Activated B cell treated with CpG ODN at 0.5 μM for 24 hours (primary cell): ENCODE measurements at regions not wholly inside any gene's neighbourhood (a gene's known extent, or its start where the extent isn't known, plus 50 kb on each side); places are given as distances from the start of the nearest gene placed in this dataset.

Experiments used
- ATAC-seq: fragments of 200-7000 bp; cut with Tn5 transposase; one replicate; pipeline ENCODE4 v1.10.0; 2021; ENCODE audit warnings: low read depth, mild to moderate bottlenecking, moderate library complexity
- CTCF ChIA-PET: fragments of 350-600 bp; sonication (Branson Sonifier 250); formaldehyde crosslinking; loops from one replicate; lab custom pipeline; 2021; ENCODE audit warnings: antibody characterized with exemption; lab: Charles Lee
- POLR2A ChIA-PET: fragments of 350-600 bp; sonication (Branson Sonifier 250); formaldehyde crosslinking; loops from one replicate; lab custom pipeline; 2021; ENCODE audit warnings: antibody characterized with exemption; lab: Charles Lee
- DNase-seq: peaks from one replicate; pipeline ENCODE4 v3.0.0; 2022
- H3K27ac Mint-ChIP-seq: one replicate; pipeline ENCODE4 v1.8.0; 2020; ENCODE audit warnings: mixed read lengths
- H3K27me3 Mint-ChIP-seq: one replicate; pipeline ENCODE4 v1.8.0; 2021; ENCODE audit warnings: mixed read lengths
- H3K36me3 Mint-ChIP-seq: one replicate; pipeline ENCODE4 v1.8.0; 2021; ENCODE audit warnings: low read depth, mixed read lengths
- H3K4me1 Mint-ChIP-seq: one replicate; pipeline ENCODE4 v1.8.0; 2021; ENCODE audit warnings: mixed read lengths
- H3K4me3 Mint-ChIP-seq: one replicate; pipeline ENCODE4 v1.8.0; 2020; ENCODE audit warnings: mild to moderate bottlenecking, mixed read lengths
- H3K9me3 Mint-ChIP-seq: one replicate; pipeline ENCODE4 v1.8.0; 2020; ENCODE audit warnings: mixed read lengths
- CTCF ChIP-seq: fragments of 200-600 bp; IDR thresholded peaks from one replicate; pipeline ENCODE4 v1.8.0; 2022; ENCODE audit warnings: antibody characterized with exemption, mild to moderate bottlenecking
- intact Hi-C: fragments of 100-400 bp; cut with micrococcal nuclease; formaldehyde crosslinking; loops from one replicate; pipeline ENCODE4 v1.15.1; 2024

GRCh38 chr5:113808956-113809355, 295.5 kb downstream of the YTHDC2 start:
- no peak overlapping the region for H3K4me3 Mint-ChIP-seq
- H3K9me3 Mint-ChIP-seq: no peaks in the 10 kb centered on the region
- intact Hi-C loops: no loop called here
- POLR2A ChIA-PET: no interaction called here
- no peak for DNase-seq
- H3K27ac Mint-ChIP-seq: no peak overlapping the region
- ATAC-seq: no peak
- no peaks in the 10 kb centered on the region for H3K4me1 Mint-ChIP-seq
- CTCF ChIA-PET: no interaction called here
- no peaks in the 10 kb centered on the region for H3K36me3 Mint-ChIP-seq
- H3K27me3 Mint-ChIP-seq: no peaks in the 10 kb centered on the region
- TF ChIP-seq CTCF: no peak

GRCh38 chr5:113809626-113810025, 296.1 kb downstream of the YTHDC2 start:
- Mint-ChIP-seq H3K9me3 (no peaks in the 10 kb centered on the region), H3K4me1 (no peaks in the 10 kb centered on the region), H3K4me3 (no peak overlapping the region), H3K36me3 (no peaks in the 10 kb centered on the region), H3K27me3 (no peaks in the 10 kb centered on the region), H3K27ac (no peak overlapping the region)
- intact Hi-C loops: no loop called here
- TF ChIP-seq CTCF: no peak
- DNase-seq: no peak
- POLR2A ChIA-PET: no interaction called here
- CTCF ChIA-PET: no interaction called here
- ATAC-seq: no peak

- Mint-ChIP-seq H3K27ac (no peak overlapping the region), H3K9me3 (no peaks in the 10 kb centered on the region), H3K36me3 (no peaks in the 10 kb centered on the region), H3K27me3 (no peaks in the 10 kb centered on the region), H3K4me1 (no peaks in the 10 kb centered on the region), H3K4me3 (no peak overlapping the region)
- TF ChIP-seq CTCF: no peak
- DNase-seq: no peak
- CTCF ChIA-PET: no interaction called here
- intact Hi-C loops: no loop called here
- POLR2A ChIA-PET: no interaction called here
- no peak for ATAC-seq
These were observed 300.0 kb downstream of the YTHDC2 start for GRCh38 chr5:113813466-113813865.

GRCh38 chr5:113817683-113818082, 304.2 kb downstream of the YTHDC2 start:
- ChIA-PET CTCF (no interaction called here), POLR2A (no interaction called here)
- intact Hi-C loops: no loop called here
- Mint-ChIP-seq H3K4me3 (no peak overlapping the region), H3K27me3 (no peaks in the 10 kb centered on the region), H3K27ac (no peak overlapping the region), H3K36me3 (no peaks in the 10 kb centered on the region), H3K4me1 (no peaks in the 10 kb centered on the region), H3K9me3 (no peaks in the 10 kb centered on the region)
- ATAC-seq: no peak
- TF ChIP-seq CTCF: no peak
- DNase-seq: no peak

- ChIA-PET CTCF (no interaction called here), POLR2A (no interaction called here)
- TF ChIP-seq CTCF: no peak
- no peaks in the 10 kb centered on the region for H3K4me1 Mint-ChIP-seq
- no peaks in the 10 kb centered on the region for H3K27me3 Mint-ChIP-seq
- no peak overlapping the region for H3K27ac Mint-ChIP-seq
- no peak overlapping the region for H3K4me3 Mint-ChIP-seq
- no peak for DNase-seq
- intact Hi-C loops: no loop called here
- H3K36me3 Mint-ChIP-seq: no peaks in the 10 kb centered on the region
- H3K9me3 Mint-ChIP-seq: peaks cover 4% of the 10 kb centered on the region
- no peak for ATAC-seq
These were observed 310.2 kb downstream of the YTHDC2 start for GRCh38 chr5:113823696-113824095.
